Heart left ventricle (tissue), 16 donors: ENCODE measurements at regions not wholly inside any gene's neighbourhood (a gene's known extent, or its start where the extent isn't known, plus 50 kb on each side); places are given as distances from the start of the nearest gene placed in this dataset.

ENCODE experiments used
- ATAC-seq, 4 donors: fragments of 200-7000 bp; cut with Tn5 transposase; one replicate each; pipeline ENCODE4 v1.9.1; 2020 to 2022; ENCODE audit warnings: moderate library complexity in 4 of 4, mild to moderate bottlenecking in 3 of 4, moderate number of reproducible peaks in 1 of 4
- DNase-seq, 5 donors: peaks; one replicate each; pipeline ENCODE4 v3.0.0-alpha.2; 2020
- H3K27ac ChIP-seq, 12 donors: fragments of 200-600 bp; sonication (generic) in 4 of 12; one replicate each; pipeline versions ENCODE4 v1.5.0 to v1.8.0; 2016 to 2022; ENCODE audit warnings: mild to moderate bottlenecking in 2 of 12
- H3K27me3 ChIP-seq, 9 donors: fragments of 200-600 bp; sonication (generic) in 2 of 9; one replicate each; pipeline versions ENCODE4 v1.5.1 to v1.8.0; 2016 to 2022; ENCODE audit warnings: mild to moderate bottlenecking in 3 of 9
- H3K36me3 ChIP-seq, 9 donors: fragments of 200-600 bp; sonication (generic) in 2 of 9; one replicate each; pipeline versions ENCODE4 v1.5.0 to v1.8.0; 2018 to 2022; ENCODE audit warnings: mild to moderate bottlenecking in 2 of 9
- H3K4me1 ChIP-seq, 12 donors: fragments of 200-600 bp; sonication (generic) in 4 of 12; one replicate each; pipeline versions ENCODE4 v1.5.0 to v1.8.0; 2016 to 2022; ENCODE audit warnings: mild to moderate bottlenecking in 3 of 12
- H3K4me3 ChIP-seq, 12 donors: fragments of 200-600 bp; sonication (generic) in 4 of 12; one replicate each; pipeline versions ENCODE4 v1.5.0 to v1.8.0; 2017 to 2022; ENCODE audit warnings: mild to moderate bottlenecking in 9 of 12, moderate library complexity in 4 of 12
- H3K9me3 ChIP-seq, 12 donors: fragments of 200-600 bp; sonication (generic) in 4 of 12; one replicate each; pipeline versions ENCODE4 v1.5.0 to v1.8.0; 2016 to 2022; ENCODE audit warnings: mild to moderate bottlenecking in 1 of 12
- POLR2A ChIP-seq, 2 donors: fragments of 450-650 bp; IDR thresholded peaks; one replicate each; pipeline ENCODE4 v1.6.1; 2017; ENCODE audit warnings: antibody characterized with exemption in 2 of 2, mild to moderate bottlenecking in 2 of 2, moderate library complexity in 2 of 2
- WGBS, 4 donors: extraction: QIAGEN DNeasy Blood & Tissue Kit in 2 of 4; methylation state at CpG; one replicate each; pipeline versions ENCODE4 v1.1.5 to v1.1.7; 2013 to 2018; 5-methylcytosine and 5-hydroxymethylcytosine counted together
- intact Hi-C, 10 donors: fragments of 100-400 bp; cut with DNase I; formaldehyde crosslinking; loops; one replicate each; pipeline versions ENCODE4 v1.11.1 to v1.14.2; 2022
- TF ChIP-seq, protein P1 (sequence below), 12 donors: fragments of 200-600 bp; sonication (generic) in 4 of 12; IDR thresholded peaks; one replicate each; pipeline versions ENCODE4 v1.5.0 to v1.8.0; 2018 to 2022; ENCODE audit warnings: antibody characterized with exemption in 12 of 12, mild to moderate bottlenecking in 5 of 12
- donor health status: ischemic (EF 13 %, LVEDD 7.1; RV severe dilation, severe dysfunction).
- donor health status: healthy with polysubstance abuse.
- donor health status: DM: no; HTN: yes; CAD: no.
- donor health status: DM: no; HTN: no; CAD: no.
- donor health status: ischemic (EF 25% LVEDD 6.9; RV normal size, moderate dysfunction).
- donor health status: ischemic (EF 25% LVEDD 5.7; RV mildly dilated, moderate dysfunction).
- donor health status: healthy.
- donor health status: DM: yes; HTN: yes; CAD: no.
- donor health status: ischemic (EF 35%, LVEDD 5.7; RV mildly dilated, moderate dysfunction).
- donor health status: nonischemic (EF 11% LVEDD 7.7; RV severe dilation, severe dysfunction).
- donor health status: DM: yes; HTN: yes; CAD: no.
- donor health status: PGD.
- donor health status: ischemic (EF 29% LVEDD 5.4; RV normal size, mild dysfunction).
- donor health status: nonischemic (EF 23%, LVEDD 6.1; RV moderate dilation, normal function).

DNA sequence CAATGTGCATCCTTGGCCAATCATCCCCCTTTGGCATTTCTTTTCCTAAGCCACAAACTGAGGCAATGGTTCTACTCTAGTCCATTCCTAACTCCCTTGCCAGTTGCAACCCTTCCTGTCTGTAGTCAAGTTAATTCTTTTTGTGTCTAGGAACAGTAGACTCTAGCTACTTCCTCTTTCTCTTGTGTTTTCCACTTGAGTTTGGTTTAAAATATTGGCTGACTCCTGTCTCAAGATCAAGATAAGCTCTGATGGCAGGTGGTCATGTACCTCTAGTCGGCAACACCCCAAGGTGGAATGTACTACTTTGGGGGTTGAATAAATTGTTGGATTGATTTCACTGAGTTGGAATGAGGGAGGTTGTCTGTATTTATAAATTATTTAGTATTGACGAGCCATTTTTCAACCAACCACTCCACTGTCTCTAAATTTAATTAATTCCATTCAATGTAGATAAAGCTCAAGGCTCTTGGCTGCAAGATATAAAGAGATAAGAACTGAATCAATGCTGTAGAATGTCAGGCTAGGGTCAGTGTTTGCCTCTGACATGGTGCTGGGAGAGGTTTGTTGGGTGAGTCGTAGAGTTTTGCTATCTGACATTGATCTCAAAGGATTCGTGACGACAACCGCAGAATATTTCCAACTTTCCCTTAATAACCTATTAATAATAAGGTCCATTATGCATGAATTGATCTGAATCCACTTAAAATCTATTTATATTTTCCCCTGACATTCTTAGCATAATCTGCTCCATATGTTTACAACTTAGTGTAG is 188.7 kb upstream of the APCDD1 start:
- ATAC-seq: no peak
- TF ChIP-seq, protein P1, sequence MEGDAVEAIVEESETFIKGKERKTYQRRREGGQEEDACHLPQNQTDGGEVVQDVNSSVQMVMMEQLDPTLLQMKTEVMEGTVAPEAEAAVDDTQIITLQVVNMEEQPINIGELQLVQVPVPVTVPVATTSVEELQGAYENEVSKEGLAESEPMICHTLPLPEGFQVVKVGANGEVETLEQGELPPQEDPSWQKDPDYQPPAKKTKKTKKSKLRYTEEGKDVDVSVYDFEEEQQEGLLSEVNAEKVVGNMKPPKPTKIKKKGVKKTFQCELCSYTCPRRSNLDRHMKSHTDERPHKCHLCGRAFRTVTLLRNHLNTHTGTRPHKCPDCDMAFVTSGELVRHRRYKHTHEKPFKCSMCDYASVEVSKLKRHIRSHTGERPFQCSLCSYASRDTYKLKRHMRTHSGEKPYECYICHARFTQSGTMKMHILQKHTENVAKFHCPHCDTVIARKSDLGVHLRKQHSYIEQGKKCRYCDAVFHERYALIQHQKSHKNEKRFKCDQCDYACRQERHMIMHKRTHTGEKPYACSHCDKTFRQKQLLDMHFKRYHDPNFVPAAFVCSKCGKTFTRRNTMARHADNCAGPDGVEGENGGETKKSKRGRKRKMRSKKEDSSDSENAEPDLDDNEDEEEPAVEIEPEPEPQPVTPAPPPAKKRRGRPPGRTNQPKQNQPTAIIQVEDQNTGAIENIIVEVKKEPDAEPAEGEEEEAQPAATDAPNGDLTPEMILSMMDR (IDR thresholded peaks at IDR 0.05): no peak
- no peak for TF ChIP-seq POLR2A (IDR thresholded peaks at IDR 0.05)
- no peak overlapping the region for H3K27ac ChIP-seq
- peaks cover 0 to 40% (median 14%) of the 10 kb centered on the region in 12 donors for H3K4me1 ChIP-seq
- H3K36me3 ChIP-seq: no peaks in the 10 kb centered on the region
- H3K4me3 ChIP-seq: no peak overlapping the region
- intact Hi-C loops: loop anchor here in 1 of 10 donors (10.0 kb wide), 1 partner anchor 61 kb away; no protein-coding TSS in a partner anchor
- no peak for DNase-seq
- H3K9me3 ChIP-seq: no peaks in the 10 kb centered on the region
- WGBS, 4 donors: 79 to 85% (median 83%) methylated on average over 6 of the region's 6 CpGs
- H3K27me3 ChIP-seq: no peaks in the 10 kb centered on the region

GRCh38 chr18:10266334-10266590 is 188.2 kb upstream of the APCDD1 start:
- TF ChIP-seq, protein P1 (IDR thresholded peaks at IDR 0.05): no peak
- TF ChIP-seq POLR2A (IDR thresholded peaks at IDR 0.05): no peak
- intact Hi-C loops: loop anchor here in 1 of 10 donors (10.0 kb wide), 1 partner anchor 61 kb away; no protein-coding TSS in a partner anchor
- ATAC-seq (no peak), DNase-seq (no peak)
- no peak overlapping the region for H3K4me3 ChIP-seq
- no peak overlapping the region for H3K27ac ChIP-seq
- WGBS, 4 donors: 77 to 82% (median 79%) methylated on average over 4 of the region's 4 CpGs
- H3K4me1 ChIP-seq: peaks cover 0 to 36% (median 14%) of the 10 kb centered on the region in 12 donors
- no peaks in the 10 kb centered on the region for H3K9me3 ChIP-seq
- H3K36me3 ChIP-seq: no peaks in the 10 kb centered on the region
- H3K27me3 ChIP-seq: no peaks in the 10 kb centered on the region

- DNase-seq: no peak
- no peak for ATAC-seq
- Histone ChIP-seq H3K36me3 (no peaks in the 10 kb centered on the region), H3K4me3 (no peak overlapping the region), H3K27ac (peak overlapping the region in 8 of 12 donors; percentile 1 to 65 (median 36)), H3K27me3 (no peaks in the 10 kb centered on the region), H3K4me1 (peaks cover 0 to 29% (median 14%) of the 10 kb centered on the region in 12 donors), H3K9me3 (no peaks in the 10 kb centered on the region)
- intact Hi-C loops: loop anchor here in 1 of 10 donors (10.0 kb wide), 1 partner anchor 64 kb away; no protein-coding TSS in a partner anchor
- no peak for TF ChIP-seq POLR2A (IDR thresholded peaks at IDR 0.05)
- TF ChIP-seq, protein P1 (IDR thresholded peaks at IDR 0.05): no peak
- 56 to 70% (median 57%) methylated on average over 1 of the region's 1 CpG for WGBS, 4 donors
These were observed 185.2 kb upstream of the APCDD1 start for GRCh38 chr18:10269261-10269660.

GRCh38 chr18:10270151-10270571 is 184.3 kb upstream of the APCDD1 start:
- peak in 4 of 5 donors; percentile 50 to 71 (median 60) for DNase-seq
- intact Hi-C loops: loop anchor here in 1 of 10 donors (10.0 kb wide), 1 partner anchor 215 kb away; no protein-coding TSS in a partner anchor
- H3K27me3 ChIP-seq: no peaks in the 10 kb centered on the region
- no peak overlapping the region for H3K4me3 ChIP-seq
- H3K4me1 ChIP-seq: peaks cover 0 to 29% (median 14%) of the 10 kb centered on the region in 12 donors
- H3K27ac ChIP-seq: peak overlapping the region in 10 of 12 donors; percentile 1 to 65 (median 44)
- peak; percentile 77 to 94 (median 90) for ATAC-seq
- no peaks in the 10 kb centered on the region for H3K36me3 ChIP-seq
- H3K9me3 ChIP-seq: no peaks in the 10 kb centered on the region
- 38 to 61% (median 47%) methylated on average over 8 of the region's 8 CpGs for WGBS, 4 donors
- TF ChIP-seq, protein P1 (IDR thresholded peaks at IDR 0.05): no peak
- no peak for TF ChIP-seq POLR2A (IDR thresholded peaks at IDR 0.05)
